NCI-H524 (cell line): ENCODE measurements at regions not wholly inside any gene's neighbourhood (a gene's known extent, or its start where the extent isn't known, plus 50 kb on each side); places are given as distances from the start of the nearest gene placed in this dataset.
"Not testable (repeated sequence)": the region's sequence is repeated elsewhere in the genome, so short reads cannot be mapped to it uniquely, and the experiment has no call there.

ENCODE experiments used
- DNase-seq, 2 experiments: peaks; one replicate each; lab custom pipeline; 2025; lab: John Stamatoyannopoulos, UW

DNA sequence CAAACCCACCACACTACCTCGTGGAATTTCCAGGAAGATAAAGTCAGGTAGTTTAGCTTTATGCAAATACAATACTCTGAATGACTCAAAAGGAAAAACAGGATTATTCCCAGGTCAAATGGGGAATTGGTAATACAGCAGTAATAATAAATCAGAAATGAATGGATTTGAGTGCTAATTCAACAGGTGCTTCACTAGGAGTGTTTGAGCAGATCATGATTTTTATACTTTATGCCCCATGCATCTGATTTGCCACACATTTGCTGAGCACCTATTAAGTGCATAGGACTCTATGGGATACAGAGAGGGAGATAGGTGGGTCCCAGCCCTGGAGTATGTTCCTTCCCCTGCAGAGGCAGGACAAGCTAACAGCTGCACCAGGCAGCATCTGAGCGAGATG lies 381.4 kb upstream of the PODXL start:
- no peak for DNase-seq

GRCh38 chr7:131935180-131935579 lies 378.8 kb upstream of the PODXL start:
- no peak for DNase-seq

DNA sequence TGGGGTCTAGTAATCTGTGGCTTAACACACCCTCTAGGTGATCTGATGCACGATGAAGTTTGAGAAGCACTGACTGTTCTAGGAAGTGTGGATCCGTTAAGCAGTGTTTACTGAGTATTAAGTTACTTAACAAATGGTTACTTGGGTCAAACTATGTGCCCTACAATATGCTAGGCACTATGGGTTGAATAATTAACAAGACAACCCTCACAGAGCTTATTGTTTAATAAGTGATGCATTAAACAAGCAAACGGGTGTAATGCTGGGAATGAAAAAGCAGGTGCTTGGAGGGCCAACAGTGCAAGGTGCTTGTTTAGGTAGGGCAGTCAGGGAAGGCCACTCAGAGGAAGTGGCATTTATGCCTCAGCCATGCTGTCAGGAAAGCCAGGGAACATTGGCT lies 378.0 kb upstream of the PODXL start:
- no peak for DNase-seq

DNA sequence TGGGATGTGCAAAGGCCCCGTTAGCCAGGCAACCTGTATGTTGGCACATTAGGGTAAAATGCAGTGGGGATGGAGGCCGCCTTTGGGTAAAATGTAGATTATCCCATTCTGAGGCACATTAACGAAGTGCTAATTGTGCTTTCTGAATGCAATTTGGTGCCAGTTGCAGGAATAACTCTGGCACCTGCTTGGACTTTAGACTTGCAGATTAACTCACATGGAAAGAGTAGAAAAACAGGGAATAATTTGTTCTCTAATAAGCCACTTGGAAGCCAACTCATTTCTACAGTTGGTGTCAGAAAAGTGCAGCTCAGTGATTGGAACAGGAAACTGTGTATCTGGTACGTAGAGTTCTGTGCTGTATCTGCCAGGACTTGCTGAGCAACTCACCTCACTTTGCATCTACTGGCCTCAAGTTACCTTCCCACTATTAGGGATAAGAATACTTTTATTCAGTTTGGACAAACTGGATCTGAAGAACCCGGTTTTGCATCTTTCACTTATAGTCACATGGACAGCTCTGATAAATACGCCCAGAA lies 377.4 kb upstream of the PODXL start:
- no peak for DNase-seq

GRCh38 chr7:131933219-131933618 lies 376.8 kb upstream of the PODXL start:
- DNase-seq = not testable (repeated sequence)

DNA sequence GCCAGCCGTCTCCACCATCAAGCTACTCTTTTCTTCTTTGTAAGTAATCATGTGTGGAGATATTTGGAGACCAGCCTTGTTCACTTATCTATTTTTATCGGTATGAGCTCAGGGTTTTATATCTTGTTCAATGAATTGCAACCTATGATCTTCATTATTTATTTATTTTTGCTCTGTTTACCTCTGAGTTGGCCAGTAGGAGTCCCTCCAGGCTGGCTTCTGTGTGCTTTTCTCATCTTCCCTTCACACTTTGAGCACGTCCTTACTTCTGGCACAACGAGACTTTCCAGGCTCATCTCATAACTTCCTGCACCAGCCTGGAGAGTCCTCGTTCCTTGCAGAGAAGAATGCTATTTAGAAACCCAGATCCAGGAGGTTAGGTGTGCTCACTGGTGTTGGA lies 375.8 kb upstream of the PODXL start:
- DNase-seq = no peak

GRCh38 chr7:131931370-131931769 lies 374.9 kb upstream of the PODXL start:
- DNase-seq = no peak

- DNase-seq = no peak
Observed at GRCh38 chr7:131929632-131930031, 373.2 kb upstream of the PODXL start.

DNA sequence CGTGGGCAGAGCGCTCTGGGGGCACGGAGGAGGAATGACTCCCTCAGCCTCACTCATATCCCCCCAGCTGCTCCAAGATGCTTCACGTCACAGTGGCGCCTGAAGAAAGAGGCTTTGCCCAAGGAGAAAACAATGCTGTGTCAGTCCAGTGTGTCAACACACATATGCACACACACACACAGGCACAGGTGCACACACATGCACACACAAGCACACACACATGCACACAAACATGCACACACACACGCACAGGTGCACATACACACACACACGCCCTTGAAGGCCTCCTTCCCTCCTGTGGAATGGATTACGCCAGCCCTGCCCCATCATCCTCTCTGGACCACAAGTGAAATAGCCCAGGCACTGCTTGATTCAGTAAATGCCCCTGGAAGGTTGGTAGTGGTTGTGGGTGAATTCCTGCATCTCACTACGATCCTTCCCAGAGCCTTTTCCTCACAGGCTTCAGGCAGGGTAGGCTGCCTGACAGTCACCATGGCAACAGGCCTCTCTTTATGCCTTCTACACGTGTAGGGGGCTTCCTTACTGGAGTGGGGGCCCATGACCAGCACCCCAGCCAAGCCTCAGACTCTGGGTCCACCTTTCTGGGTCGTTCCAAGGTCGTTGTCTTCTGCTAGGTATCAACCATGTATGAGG lies 371.5 kb upstream of the PODXL start:
- DNase-seq = no peak

DNA sequence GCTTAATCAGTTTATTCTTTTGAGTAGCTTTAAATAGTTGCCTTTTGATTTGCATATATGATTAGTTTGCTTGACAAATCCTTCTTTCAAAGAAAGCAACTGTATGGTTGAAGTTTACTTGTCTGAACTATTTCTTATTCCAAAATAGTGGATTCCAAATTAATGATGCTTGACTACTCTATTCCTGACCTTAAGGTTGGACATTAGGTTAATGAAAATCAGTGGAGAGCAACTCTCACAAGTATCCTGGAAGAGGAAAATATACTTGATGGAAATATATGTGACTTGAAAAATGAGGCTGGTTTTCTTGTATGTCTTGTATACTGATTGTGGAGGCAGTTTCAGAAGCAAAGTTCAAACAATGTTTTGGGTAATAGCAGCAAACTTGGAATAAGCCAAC lies 369.2 kb upstream of the PODXL start:
- DNase-seq = no peak

- peak in 1 of 2 experiments; percentile 44 for DNase-seq
Observed at GRCh38 chr7:131924857-131925256, 368.4 kb upstream of the PODXL start.

- not testable (repeated sequence) for DNase-seq
Observed at GRCh38 chr7:131922948-131923347, 366.5 kb upstream of the PODXL start.

DNA sequence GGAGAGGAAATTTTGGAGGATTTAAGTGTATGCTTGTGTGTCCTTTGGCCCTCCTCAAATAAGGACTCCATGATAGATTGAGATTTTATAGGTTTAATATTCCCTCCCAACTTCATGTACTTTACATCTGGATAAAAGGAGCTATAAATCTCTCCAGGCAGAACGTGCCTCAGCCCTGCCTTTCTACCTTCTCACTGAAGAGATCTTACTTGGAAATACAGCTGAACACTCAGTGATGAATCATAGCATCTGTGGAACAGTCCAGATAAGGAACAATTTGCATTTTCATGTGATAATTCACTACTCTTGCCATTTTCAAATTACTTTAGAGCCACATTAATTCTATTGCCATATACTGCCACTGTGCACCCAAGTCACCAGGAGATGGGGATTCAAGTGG lies 364.6 kb upstream of the PODXL start:
- no peak for DNase-seq

DNA sequence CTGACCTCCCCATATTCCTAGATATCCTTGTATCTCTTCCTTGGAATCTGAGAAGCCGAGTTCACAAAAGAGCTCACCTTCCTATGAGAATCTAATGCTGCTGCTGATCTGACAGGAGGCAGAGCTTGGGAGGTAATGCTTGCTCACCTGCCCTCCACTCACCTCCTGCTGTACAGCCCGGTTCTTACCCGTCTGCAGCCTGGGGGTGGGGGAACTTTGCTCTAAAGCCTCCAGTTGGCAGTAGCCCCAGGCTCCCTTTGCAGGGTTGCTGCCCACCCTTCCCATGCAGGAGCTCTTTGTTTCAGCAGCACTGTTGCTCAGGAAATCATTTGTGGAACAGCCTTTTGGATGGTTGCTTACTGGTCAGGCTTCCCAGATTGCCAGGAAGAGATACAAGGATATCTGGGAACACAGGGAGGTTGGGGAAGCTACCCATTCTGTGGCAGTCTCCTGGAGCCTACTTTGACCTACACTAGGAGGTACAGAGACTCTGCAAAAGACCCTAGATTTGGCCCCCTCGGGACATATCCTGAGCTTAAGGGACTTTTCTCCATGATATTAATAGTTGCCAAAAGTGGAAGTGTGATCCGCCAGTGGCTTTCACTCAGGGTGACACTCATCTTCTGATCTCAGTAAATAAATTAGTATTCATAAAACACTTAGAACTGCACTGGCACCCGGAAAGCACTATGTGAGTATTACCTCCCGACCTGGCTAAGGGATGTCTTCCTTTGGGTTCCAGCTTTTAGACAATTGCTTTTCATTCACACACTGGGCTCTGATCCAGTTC lies 363.7 kb upstream of the PODXL start:
- DNase-seq = no peak

DNA sequence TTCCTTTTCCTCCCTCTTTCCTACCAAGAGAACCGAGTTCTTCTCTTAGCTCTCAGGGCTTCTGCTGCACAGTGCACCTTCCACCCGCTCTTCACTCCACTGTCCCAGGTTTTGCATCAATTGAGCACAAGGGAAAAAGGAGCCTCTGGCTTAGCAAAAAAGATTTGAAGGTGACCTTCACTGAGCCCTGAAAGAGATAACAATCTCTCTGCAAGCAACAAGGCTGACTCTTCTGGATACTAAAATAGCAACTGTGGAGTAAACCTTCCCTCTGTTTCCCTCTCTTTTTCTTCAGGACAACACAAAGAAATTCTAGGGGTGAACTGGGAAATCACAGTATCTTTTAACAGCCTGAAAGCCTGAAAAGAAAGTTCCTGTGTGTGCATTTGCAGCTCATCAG lies 354.7 kb upstream of the PODXL start:
- no peak for DNase-seq

- DNase-seq = no peak
Observed at GRCh38 chr7:131909151-131909768, 352.8 kb upstream of the PODXL start.

- no peak for DNase-seq
Observed at GRCh38 chr7:131908714-131909113, 352.3 kb upstream of the PODXL start.

GRCh38 chr7:131905471-131905973 lies 349.1 kb upstream of the PODXL start:
- DNase-seq = no peak

GRCh38 chr7:131904760-131905327 lies 348.4 kb upstream of the PODXL start:
- DNase-seq = no peak

- DNase-seq = no peak
Observed at GRCh38 chr7:131903315-131903714, 346.9 kb upstream of the PODXL start.

DNA sequence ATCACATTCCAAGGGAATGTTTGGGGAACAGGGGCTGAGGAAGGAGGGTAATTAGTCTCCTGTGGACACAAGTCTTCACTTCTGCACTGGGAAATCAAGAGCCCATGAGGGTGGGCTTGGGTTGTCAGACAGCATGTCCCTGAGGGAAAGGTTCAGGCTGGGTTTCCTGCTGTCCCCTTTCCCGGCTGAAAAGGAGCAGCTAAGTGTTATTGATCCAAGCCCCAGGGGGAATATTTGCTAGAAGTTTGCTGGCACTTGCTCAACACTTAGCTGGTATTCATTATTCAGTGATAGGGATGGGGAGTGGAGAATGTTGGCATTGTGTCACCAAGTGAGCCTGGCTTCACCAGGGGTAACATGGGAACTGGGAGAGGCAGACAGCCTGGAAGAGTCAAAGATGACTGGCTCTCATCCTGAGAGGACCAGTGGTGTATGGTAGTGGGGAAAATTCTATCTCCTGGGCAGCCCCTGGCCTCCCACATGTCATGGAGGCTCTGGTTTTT lies 344.4 kb upstream of the PODXL start:
- DNase-seq = no peak
